HCT116 (cell line): ENCODE measurements at regions not wholly inside any gene's neighbourhood (a gene's known extent, or its start where the extent isn't known, plus 50 kb on each side); places are given as distances from the start of the nearest gene placed in this dataset.

ENCODE experiments used
- CTCF ChIP-seq, 3 experiments: fragments of 200-600 bp in 1 of 3; sonication (generic) in 1 of 3; IDR thresholded peaks in 2 of 3; conservative IDR thresholded peaks in 1 of 3; 2 replicates each; pipeline ENCODE4 v1.5.1; 2012 to 2017; ENCODE audit warnings: low read depth in 2 of 3, low read length in 2 of 3, antibody characterized with exemption in 1 of 3, borderline replicate concordance in 1 of 3, control low read depth in 1 of 3, mild to moderate bottlenecking in 1 of 3, mixed read lengths in 1 of 3, mixed run types in 1 of 3, moderate library complexity in 1 of 3; ENCODE audit not compliant: insufficient read depth in 1 of 3
- EZH2phosphoT487 ChIP-seq: fragments of 200-600 bp; IDR thresholded peaks from 2 replicates; pipeline ENCODE4 v1.6.1; 2018; ENCODE audit warnings: antibody characterized with exemption, borderline replicate concordance
- REST ChIP-seq: IDR thresholded peaks from 2 replicates; pipeline ENCODE4 v1.6.1; 2012; ENCODE audit warnings: low read depth
- SRF ChIP-seq: IDR thresholded peaks from 2 replicates; pipeline ENCODE4 v1.6.1; 2012; ENCODE audit warnings: low read depth
- ZNF274 ChIP-seq: fragments of 200-500 bp; sonication (Bioruptor generic); IDR thresholded peaks from 2 replicates; pipeline ENCODE4 v1.6.1; 2014; ENCODE audit warnings: mild to moderate bottlenecking, low read depth, low read length, inconsistent platforms

- TF ChIP-seq CTCF (IDR thresholded peaks at IDR 0.05 in 2 of 3, conservative IDR thresholded peaks at IDR 0.05 in 1 of 3; ENCODE audit: borderline replicate concordance in 1 of 3, insufficient read depth in 1 of 3, low read depth in 2 of 3, low read length in 2 of 3): no peak
- no peak for TF ChIP-seq ZNF274
- no peak for TF ChIP-seq EZH2phosphoT487
- TF ChIP-seq SRF: no peak
- no peak for TF ChIP-seq REST
Measured at GRCh38 chr18:64717026-64717425, 568.1 kb upstream of the LINC00305 start.
